ENCODE measurements at regions not wholly inside any gene's neighbourhood (a gene's known extent, or its start where the extent isn't known, plus 50 kb on each side); places are given as distances from the start of the nearest gene placed in this dataset.

DNA sequence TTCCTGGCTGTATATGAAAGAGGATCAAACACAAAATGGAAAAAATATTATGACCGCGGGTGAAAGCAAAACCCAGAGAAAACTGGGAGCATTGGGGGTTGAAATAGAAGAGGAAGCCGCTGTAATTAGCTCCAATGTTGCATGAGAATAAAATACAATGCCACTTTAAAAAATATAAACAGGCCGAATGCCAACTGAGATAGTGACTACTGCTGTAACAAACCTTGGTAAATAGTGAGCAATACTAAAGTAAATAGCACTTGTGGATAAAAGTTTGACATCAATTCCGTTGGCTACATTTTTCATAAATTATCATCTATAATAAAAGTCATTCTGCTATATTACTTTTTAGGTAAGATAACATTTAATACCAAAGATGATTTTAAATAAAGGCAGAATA is 395.8 kb upstream of the MIR17HG start:
- TF ChIP-seq, protein P1, sequence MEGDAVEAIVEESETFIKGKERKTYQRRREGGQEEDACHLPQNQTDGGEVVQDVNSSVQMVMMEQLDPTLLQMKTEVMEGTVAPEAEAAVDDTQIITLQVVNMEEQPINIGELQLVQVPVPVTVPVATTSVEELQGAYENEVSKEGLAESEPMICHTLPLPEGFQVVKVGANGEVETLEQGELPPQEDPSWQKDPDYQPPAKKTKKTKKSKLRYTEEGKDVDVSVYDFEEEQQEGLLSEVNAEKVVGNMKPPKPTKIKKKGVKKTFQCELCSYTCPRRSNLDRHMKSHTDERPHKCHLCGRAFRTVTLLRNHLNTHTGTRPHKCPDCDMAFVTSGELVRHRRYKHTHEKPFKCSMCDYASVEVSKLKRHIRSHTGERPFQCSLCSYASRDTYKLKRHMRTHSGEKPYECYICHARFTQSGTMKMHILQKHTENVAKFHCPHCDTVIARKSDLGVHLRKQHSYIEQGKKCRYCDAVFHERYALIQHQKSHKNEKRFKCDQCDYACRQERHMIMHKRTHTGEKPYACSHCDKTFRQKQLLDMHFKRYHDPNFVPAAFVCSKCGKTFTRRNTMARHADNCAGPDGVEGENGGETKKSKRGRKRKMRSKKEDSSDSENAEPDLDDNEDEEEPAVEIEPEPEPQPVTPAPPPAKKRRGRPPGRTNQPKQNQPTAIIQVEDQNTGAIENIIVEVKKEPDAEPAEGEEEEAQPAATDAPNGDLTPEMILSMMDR (IDR thresholded peaks at IDR 0.05): no peak
- no peak for TF ChIP-seq POLR2A (IDR thresholded peaks at IDR 0.05)
- no peak for TF ChIP-seq POLR2AphosphoS5 (IDR thresholded peaks at IDR 0.05)

Data from prostate gland (tissue), 2 donors.